Fibroblast of skin of right quadriceps (primary cell): ENCODE measurements at regions not wholly inside any gene's neighbourhood (a gene's known extent, or its start where the extent isn't known, plus 50 kb on each side); places are given as distances from the start of the nearest gene placed in this dataset.

ENCODE experiments used
- DNase-seq: peaks from one replicate; pipeline ENCODE4 v3.0.0-alpha.2; 2013

- no peak for DNase-seq
Observed at GRCh38 chr3:150118219-150118618, 147.5 kb upstream of the PFN2 start.

- DNase-seq, result peak; percentile 29
Observed at GRCh38 chr3:150117076-150117475, 146.4 kb upstream of the PFN2 start.

GRCh38 chr3:150116196-150116595 is 145.5 kb upstream of the PFN2 start:
- peak; percentile 56 for DNase-seq

GRCh38 chr3:150114873-150115540 is 144.3 kb upstream of the PFN2 start:
- DNase-seq, result peak; percentile 69

- DNase-seq, result no peak
Observed at GRCh38 chr3:150114273-150114672, 143.6 kb upstream of the PFN2 start.

- DNase-seq, result no peak
Observed at GRCh38 chr3:150110097-150110496, 139.4 kb upstream of the PFN2 start.

GRCh38 chr3:150107429-150108175 is 136.9 kb upstream of the PFN2 start:
- DNase-seq, result peak; percentile 28

- peak; percentile 99 for DNase-seq
Observed at GRCh38 chr3:150106740-150107428, 136.2 kb upstream of the PFN2 start.

GRCh38 chr3:150105886-150106612 is 135.4 kb upstream of the PFN2 start:
- DNase-seq, result peak; percentile 65

- no peak for DNase-seq
Observed at GRCh38 chr3:150105025-150105424, 134.3 kb upstream of the PFN2 start.

- no peak for DNase-seq
Observed at GRCh38 chr3:150104564-150104963, 133.9 kb upstream of the PFN2 start.

- DNase-seq, result no peak
Observed at GRCh38 chr3:150101016-150101415, 130.3 kb upstream of the PFN2 start.

GRCh38 chr3:150098621-150099020 is 127.9 kb upstream of the PFN2 start:
- no peak for DNase-seq

GRCh38 chr3:150097588-150097890 is 126.8 kb upstream of the PFN2 start:
- DNase-seq, result peak; percentile 75

- DNase-seq, result no peak
Observed at GRCh38 chr3:150096700-150097587, 126.2 kb upstream of the PFN2 start.

- no peak for DNase-seq
Observed at GRCh38 chr3:150094150-150094933, 123.6 kb upstream of the PFN2 start.

- no peak for DNase-seq
Observed at GRCh38 chr3:150091626-150092025, 120.9 kb upstream of the PFN2 start.

- no peak for DNase-seq
Observed at GRCh38 chr3:150090877-150091276, 120.2 kb upstream of the PFN2 start.

- peak; percentile 69 for DNase-seq
Observed at GRCh38 chr3:150090006-150090405, 119.3 kb upstream of the PFN2 start.

GRCh38 chr3:150084128-150084527 is 113.4 kb upstream of the PFN2 start:
- no peak for DNase-seq

GRCh38 chr3:150083655-150084042 is 113.0 kb upstream of the PFN2 start:
- peak; percentile 72 for DNase-seq
